Bronchial epithelial cell (primary cell): ENCODE measurements at regions not wholly inside any gene's neighbourhood (a gene's known extent, or its start where the extent isn't known, plus 50 kb on each side); places are given as distances from the start of the nearest gene placed in this dataset.

ENCODE experiments used
- DNase-seq: peaks from one replicate; pipeline ENCODE4 v3.0.0-alpha.2; 2010; ENCODE audit warnings: low read depth
- FAIRE-seq: peaks from 2 replicates; lab custom pipeline; 2011; peaks lifted over from hg19 to GRCh38; lab: Jason Lieb, UNC
- H3K27me3 ChIP-seq: 2 replicates; pipeline ENCODE4 v1.5.1; 2011; ENCODE audit warnings: low read length; ENCODE audit not compliant: control insufficient read depth, insufficient read depth
- H3K36me3 ChIP-seq: 2 replicates; pipeline ENCODE4 v1.5.1; 2011; ENCODE audit warnings: low read length; ENCODE audit not compliant: control insufficient read depth, insufficient read depth
- H3K4me3 ChIP-seq: 2 replicates; pipeline ENCODE4 v1.5.1; 2011; ENCODE audit warnings: mild to moderate bottlenecking, low read depth, low read length, control low read depth
- TF ChIP-seq, protein P1 (sequence below): IDR thresholded peaks from 2 replicates; pipeline ENCODE4 v1.5.1; 2011; ENCODE audit warnings: mild to moderate bottlenecking, moderate library complexity, low read length, control low read depth, inconsistent platforms; ENCODE audit not compliant: insufficient read depth, severe bottlenecking

- TF ChIP-seq, protein P1, sequence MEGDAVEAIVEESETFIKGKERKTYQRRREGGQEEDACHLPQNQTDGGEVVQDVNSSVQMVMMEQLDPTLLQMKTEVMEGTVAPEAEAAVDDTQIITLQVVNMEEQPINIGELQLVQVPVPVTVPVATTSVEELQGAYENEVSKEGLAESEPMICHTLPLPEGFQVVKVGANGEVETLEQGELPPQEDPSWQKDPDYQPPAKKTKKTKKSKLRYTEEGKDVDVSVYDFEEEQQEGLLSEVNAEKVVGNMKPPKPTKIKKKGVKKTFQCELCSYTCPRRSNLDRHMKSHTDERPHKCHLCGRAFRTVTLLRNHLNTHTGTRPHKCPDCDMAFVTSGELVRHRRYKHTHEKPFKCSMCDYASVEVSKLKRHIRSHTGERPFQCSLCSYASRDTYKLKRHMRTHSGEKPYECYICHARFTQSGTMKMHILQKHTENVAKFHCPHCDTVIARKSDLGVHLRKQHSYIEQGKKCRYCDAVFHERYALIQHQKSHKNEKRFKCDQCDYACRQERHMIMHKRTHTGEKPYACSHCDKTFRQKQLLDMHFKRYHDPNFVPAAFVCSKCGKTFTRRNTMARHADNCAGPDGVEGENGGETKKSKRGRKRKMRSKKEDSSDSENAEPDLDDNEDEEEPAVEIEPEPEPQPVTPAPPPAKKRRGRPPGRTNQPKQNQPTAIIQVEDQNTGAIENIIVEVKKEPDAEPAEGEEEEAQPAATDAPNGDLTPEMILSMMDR: no peak
- no peak for FAIRE-seq
- Histone ChIP-seq H3K36me3 (no peaks in the 10 kb centered on the region), H3K27me3 (no peaks in the 10 kb centered on the region), H3K4me3 (no peak overlapping the region)
- no peak for DNase-seq
These were observed 229.1 kb downstream of the PSAT1 start for GRCh38 chr9:78525986-78526560.

- peak; percentile 7 for FAIRE-seq
These were observed 236.6 kb downstream of the PSAT1 start for GRCh38 chr9:78533500-78533899.

DNA sequence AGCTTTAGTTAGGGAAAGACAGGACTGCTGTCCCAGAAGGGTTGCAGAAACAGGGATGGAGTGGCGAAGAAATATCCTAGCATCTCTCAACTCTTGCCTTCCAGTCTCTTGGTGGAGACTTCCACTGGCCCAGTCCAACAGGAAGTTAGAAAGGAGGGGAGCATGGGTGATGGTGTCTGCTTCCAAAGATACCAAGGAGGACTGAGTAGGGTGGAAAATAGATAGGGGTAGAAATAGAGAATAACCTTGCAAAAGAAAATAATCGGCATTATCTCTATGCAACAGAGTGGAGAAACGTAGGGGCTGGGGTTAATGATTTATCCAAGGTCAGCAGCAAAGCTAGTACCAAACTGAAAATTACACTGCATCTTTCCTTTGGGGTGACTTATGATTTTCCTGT, 242.3 kb downstream of the PSAT1 start:
- DNase-seq (no peak), FAIRE-seq (no peak)
- TF ChIP-seq, protein P1: no peak
- no peaks in the 10 kb centered on the region for H3K27me3 ChIP-seq
- H3K4me3 ChIP-seq: no peak overlapping the region
- H3K36me3 ChIP-seq: no peaks in the 10 kb centered on the region

More at GRCh38 chr9:78533500-78533899, 236.6 kb downstream of the PSAT1 start:
- Histone ChIP-seq H3K27me3 (no peaks in the 10 kb centered on the region), H3K36me3 (no peaks in the 10 kb centered on the region), H3K4me3 (no peak overlapping the region)
- DNase-seq: no peak
- TF ChIP-seq, protein P1: no peak

GRCh38 chr9:78539904-78540303, 243.0 kb downstream of the PSAT1 start:
- DNase-seq (no peak), FAIRE-seq (no peak)
- H3K27me3 ChIP-seq: no peaks in the 10 kb centered on the region
- no peaks in the 10 kb centered on the region for H3K36me3 ChIP-seq
- TF ChIP-seq, protein P1: no peak
- H3K4me3 ChIP-seq: no peak overlapping the region

- TF ChIP-seq, protein P1: no peak
- H3K4me3 ChIP-seq: no peak overlapping the region
- FAIRE-seq (no peak), DNase-seq (no peak)
- no peaks in the 10 kb centered on the region for H3K36me3 ChIP-seq
- no peaks in the 10 kb centered on the region for H3K27me3 ChIP-seq
These were observed 245.0 kb downstream of the PSAT1 start for GRCh38 chr9:78541868-78542443.
